ENCODE measurements at regions not wholly inside any gene's neighbourhood (a gene's known extent, or its start where the extent isn't known, plus 50 kb on each side); places are given as distances from the start of the nearest gene placed in this dataset.

DNA sequence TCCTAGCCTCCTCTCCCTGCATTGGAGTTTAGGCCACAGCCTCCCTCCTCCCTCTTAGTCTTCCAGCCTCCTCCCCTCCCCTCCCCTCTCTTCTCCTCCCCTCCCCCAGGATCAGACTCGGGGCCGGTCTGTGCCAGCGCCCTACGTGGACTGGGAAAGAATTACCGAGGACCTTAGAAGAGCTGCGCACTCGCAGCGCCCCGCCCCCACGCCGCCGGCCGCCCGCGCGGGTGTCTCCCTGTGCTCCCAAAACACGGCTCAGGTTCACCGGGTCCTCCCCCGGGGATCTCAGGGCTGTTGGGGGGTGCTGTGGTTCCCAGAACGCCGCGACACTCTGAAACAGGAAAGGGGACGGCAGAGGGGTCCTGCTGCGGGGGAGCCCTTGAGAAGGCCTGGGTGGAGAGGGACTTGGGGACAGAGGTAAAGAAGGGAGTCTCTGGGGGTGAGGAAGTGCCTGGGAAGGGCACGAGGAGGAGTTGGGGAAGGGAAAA lies 122.3 kb upstream of the TBL1X start:
- TF ChIP-seq CTCF (conservative IDR thresholded peaks at IDR 0.05; ENCODE audit: low read length) (no peak), EZH2phosphoT487 (IDR thresholded peaks at IDR 0.05; ENCODE audit: borderline replicate concordance) (no peak)
